Colonic mucosa (tissue), 4 donors: ENCODE measurements at regions not wholly inside any gene's neighbourhood (a gene's known extent, or its start where the extent isn't known, plus 50 kb on each side); places are given as distances from the start of the nearest gene placed in this dataset. TPM values are rescaled to one million over a fixed set of nuclear protein-coding genes. Genes with fewer than 3 reads are reported as not detected.
"Not testable (repeated sequence)": the region's sequence is repeated elsewhere in the genome, so short reads cannot be mapped to it uniquely, and the experiment has no call there.

ENCODE experiments used
- DNase-seq: peaks from one replicate; pipeline ENCODE4 v3.0.0-alpha.2; 2020
- H3K27ac ChIP-seq: fragments of 200-600 bp; one replicate; pipeline ENCODE4 v1.8.0; 2021
- H3K27me3 ChIP-seq: fragments of 200-600 bp; one replicate; pipeline ENCODE4 v1.8.0; 2021
- H3K36me3 ChIP-seq: fragments of 200-600 bp; one replicate; pipeline ENCODE4 v1.8.0; 2021
- H3K4me1 ChIP-seq: fragments of 200-600 bp; one replicate; pipeline ENCODE4 v1.8.0; 2021; ENCODE audit warnings: mild to moderate bottlenecking
- H3K4me3 ChIP-seq: fragments of 200-600 bp; one replicate; pipeline ENCODE4 v1.8.0; 2021
- H3K9ac ChIP-seq, 2 donors: one replicate each; pipeline ENCODE4 v1.7.0; 2013; ENCODE audit warnings: control low read depth in 2 of 2, low read depth in 2 of 2, low read length in 2 of 2
- H3K9me3 ChIP-seq: fragments of 200-600 bp; one replicate; pipeline ENCODE4 v1.8.0; 2021
- intact Hi-C: fragments of 100-400 bp; cut with DNase I; formaldehyde crosslinking; loops from one replicate; pipeline ENCODE4 v1.14.1; 2022
- microRNA-seq: library from miRNA; unstranded; fragments of <30 nt; microRNA quantifications from one replicate; pipeline ENCODE4, GENCODE V29; 2019
- donor health status: healthy.
- donor health status: DM: no; HTN: no; CAD: no.
- donor health status: DM: no; HTN: no; CAD: no.

DNA sequence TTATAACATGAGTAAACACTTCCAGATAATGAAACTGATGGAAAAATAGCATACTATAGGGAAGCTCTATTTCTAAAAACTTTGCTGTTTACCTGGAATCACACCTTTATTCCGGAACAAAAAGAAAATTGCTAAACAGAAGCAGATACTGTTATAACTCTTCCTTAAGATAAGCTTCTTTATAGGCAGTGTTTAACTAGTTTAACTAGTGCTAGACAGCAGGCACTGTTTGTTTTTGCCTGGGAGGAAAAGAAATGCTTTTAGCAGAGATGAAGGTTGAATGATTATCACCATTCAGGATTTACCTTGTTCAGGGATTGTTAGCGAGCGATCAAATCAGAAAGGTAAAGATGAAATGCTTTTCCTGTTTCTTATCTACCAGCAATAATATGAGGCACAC lies 54.7 kb upstream of the PDPR start:
- intact Hi-C loops, H3K27me3 ChIP-seq, DNase-seq, H3K9me3 ChIP-seq, H3K36me3 ChIP-seq, H3K4me1 ChIP-seq, H3K4me3 ChIP-seq, H3K9ac ChIP-seq: not testable (repeated sequence)
- H3K27ac ChIP-seq, result peak overlapping the region; percentile 76

- not testable (repeated sequence) for H3K4me3 ChIP-seq
Measured at GRCh38 chr16:70060521-70061027, 53.6 kb upstream of the PDPR start.

DNA sequence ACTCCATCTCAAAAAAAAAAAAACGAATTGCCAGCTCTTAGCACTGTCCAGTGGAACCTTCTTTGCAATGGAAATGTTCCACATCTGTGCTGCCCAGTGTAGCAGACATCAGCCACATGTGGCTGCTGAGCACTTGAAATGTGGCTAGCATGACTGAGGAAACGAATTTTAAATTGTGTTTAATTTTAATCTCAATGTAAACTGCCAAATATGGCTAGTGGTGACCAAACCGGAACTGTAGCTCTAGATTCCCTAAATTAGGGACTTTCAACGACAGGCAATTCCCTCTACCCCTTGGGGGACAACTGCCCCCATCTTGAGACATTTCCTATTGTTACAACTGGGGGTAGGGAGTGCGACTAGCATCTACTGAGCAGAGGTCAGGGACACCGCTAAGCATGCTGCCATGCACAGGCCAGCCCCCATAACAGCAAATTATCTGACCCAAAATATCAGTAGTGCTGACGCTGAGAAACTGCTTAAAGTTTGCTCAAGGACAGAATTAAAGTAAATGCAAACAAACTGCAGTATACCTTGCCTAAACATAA lies 52.4 kb upstream of the PDPR start:
- H3K36me3 ChIP-seq, intact Hi-C loops, DNase-seq, H3K4me3 ChIP-seq, H3K9ac ChIP-seq, H3K27me3 ChIP-seq, H3K4me1 ChIP-seq, H3K9me3 ChIP-seq: not testable (repeated sequence)
- H3K27ac ChIP-seq, result peak overlapping the region; percentile 76

More at GRCh38 chr16:70060521-70061027, 53.6 kb upstream of the PDPR start:
- H3K4me1 ChIP-seq, intact Hi-C loops, H3K9ac ChIP-seq, H3K27me3 ChIP-seq, H3K9me3 ChIP-seq, H3K36me3 ChIP-seq: not testable (repeated sequence)
- peak; percentile 38 for DNase-seq
- peak overlapping the region; percentile 76 for H3K27ac ChIP-seq

DNA sequence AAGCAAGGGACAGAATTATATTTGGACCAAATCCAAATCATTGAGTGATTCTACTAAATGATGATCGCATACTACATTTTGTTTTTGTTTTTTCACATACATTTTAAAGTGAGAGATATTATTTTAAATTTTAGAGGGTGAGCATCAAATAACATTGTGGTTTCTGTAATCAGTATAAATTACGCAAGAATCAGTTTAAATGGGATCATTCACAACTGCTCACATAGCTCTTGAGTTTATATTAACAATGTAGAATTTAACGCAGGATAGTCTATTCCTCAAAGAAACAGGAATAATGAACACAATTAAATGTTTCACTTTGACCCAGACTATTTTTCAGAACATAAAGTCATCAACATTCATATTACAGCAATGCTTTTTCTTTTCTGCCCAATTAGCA lies 51.2 kb upstream of the PDPR start:
- H3K27ac ChIP-seq, DNase-seq, H3K9me3 ChIP-seq, H3K27me3 ChIP-seq, H3K4me3 ChIP-seq, H3K36me3 ChIP-seq, H3K4me1 ChIP-seq, intact Hi-C loops, H3K9ac ChIP-seq: not testable (repeated sequence)

Small RNA genes in the stretch of these regions (microRNA-seq; reads per million reads assigned to microRNA genes)
- not detected for gene MIR1972-2
